B cell (primary cell): ENCODE measurements at regions not wholly inside any gene's neighbourhood (a gene's known extent, or its start where the extent isn't known, plus 50 kb on each side); places are given as distances from the start of the nearest gene placed in this dataset.

Experiments used
- ATAC-seq: fragments of 200-7000 bp; cut with Tn5 transposase; one replicate; pipeline ENCODE4 v1.10.0; 2021; ENCODE audit warnings: low read depth, mild to moderate bottlenecking, moderate number of reproducible peaks, moderate library complexity
- CTCF ChIA-PET: fragments of 350-600 bp; sonication (Branson Sonifier 250); formaldehyde crosslinking; loops from one replicate; lab custom pipeline; 2021; ENCODE audit warnings: antibody characterized with exemption, inconsistent platforms; lab: Charles Lee
- POLR2A ChIA-PET: fragments of 350-600 bp; sonication (Branson Sonifier 250); formaldehyde crosslinking; loops from one replicate; lab custom pipeline; 2021; ENCODE audit warnings: antibody characterized with exemption; lab: Charles Lee
- DNase-seq: peaks from one replicate; pipeline ENCODE4 v3.0.0; 2013
- H2AFZ ChIP-seq: 2 replicates; pipeline ENCODE4 v1.6.1; 2012; ENCODE audit warnings: mild to moderate bottlenecking, low read depth, low read length; ENCODE audit not compliant: insufficient read depth, poor library complexity, severe bottlenecking
- H3K27ac ChIP-seq, 2 donors: 1 replicate in 1 of 2; 2 replicates in 1 of 2; pipeline ENCODE4 v1.5.1; 2012 to 2013; ENCODE audit warnings: low read length in 2 of 2, mild to moderate bottlenecking in 2 of 2, moderate library complexity in 1 of 2
- H3K27me3 ChIP-seq, 4 experiments: fragments of 200-600 bp in 1 of 4; sonication (generic) in 1 of 4; replicated peaks in 1 of 4; 1 replicate in 2 of 4; 2 replicates in 2 of 4; pipeline versions ENCODE4 v1.6.1 to v1.7.0; 2013 to 2016; ENCODE audit warnings: low read length in 3 of 4, mild to moderate bottlenecking in 2 of 4, mixed read lengths in 1 of 4, moderate library complexity in 1 of 4; ENCODE audit not compliant: insufficient read depth in 4 of 4, control insufficient read depth in 3 of 4; ENCODE audit errors: control extremely low read depth in 1 of 4
- H3K36me3 ChIP-seq, 2 experiments: replicated peaks in 1 of 2; 1 replicate in 1 of 2; 2 replicates in 1 of 2; pipeline versions ENCODE4 v1.6.1 to v1.7.1; 2013; ENCODE audit warnings: low read length in 1 of 2; ENCODE audit not compliant: insufficient read depth in 2 of 2, control insufficient read depth in 1 of 2; ENCODE audit errors: control extremely low read depth in 1 of 2, extremely low read depth in 1 of 2
- H3K4me1 ChIP-seq, 2 donors: fragments of 200-600 bp in 1 of 2; sonication (generic) in 1 of 2; 1 replicate in 1 of 2; 2 replicates in 1 of 2; pipeline versions ENCODE4 v1.5.1 to v1.6.1; 2013 to 2017; ENCODE audit warnings: low read length in 2 of 2; ENCODE audit not compliant: control insufficient read depth in 2 of 2, insufficient read depth in 2 of 2
- H3K4me2 ChIP-seq: replicated peaks from 2 replicates; pipeline ENCODE3; 2012; ENCODE audit warnings: mild to moderate bottlenecking, low read depth, low read length; ENCODE audit not compliant: poor library complexity, severe bottlenecking
- H3K4me3 ChIP-seq, 5 experiments: fragments of 200-600 bp in 1 of 5; sonication (generic) in 1 of 5; 1 replicate in 3 of 5; 2 replicates in 2 of 5; pipeline versions ENCODE4 v1.5.1 to v1.7.0; 2011 to 2016; ENCODE audit warnings: low read length in 4 of 5, mild to moderate bottlenecking in 4 of 5, low read depth in 2 of 5, control low read depth in 1 of 5, moderate library complexity in 1 of 5; ENCODE audit not compliant: insufficient read depth in 1 of 5; ENCODE audit errors: control extremely low read depth in 1 of 5, extremely low read depth in 1 of 5
- H3K79me2 ChIP-seq: fragments of 200-600 bp; sonication (generic); one replicate; pipeline ENCODE4 v1.6.0; 2016; ENCODE audit warnings: low read length; ENCODE audit not compliant: control insufficient read depth, insufficient read depth
- H3K9ac ChIP-seq: fragments of 200-600 bp; sonication (generic); 2 replicates; pipeline ENCODE4 v1.6.1; 2017; ENCODE audit warnings: mild to moderate bottlenecking, low read length, moderate library complexity
- H3K9me3 ChIP-seq, 3 donors: one replicate each; pipeline versions ENCODE4 v1.6.1 to v1.7.1; 2013; ENCODE audit warnings: low read length in 2 of 3; ENCODE audit not compliant: control insufficient read depth in 2 of 3, insufficient read depth in 1 of 3; ENCODE audit errors: control extremely low read depth in 1 of 3
- H4K20me1 ChIP-seq: 2 replicates; pipeline ENCODE4 v1.6.0; 2012; ENCODE audit warnings: mild to moderate bottlenecking, low read length; ENCODE audit not compliant: insufficient read depth, control insufficient read depth, poor library complexity, severe bottlenecking
- H3K27ac Mint-ChIP-seq: one replicate; pipeline ENCODE4 v1.8.0; 2021; ENCODE audit warnings: mixed read lengths
- H3K27me3 Mint-ChIP-seq: one replicate; pipeline ENCODE4 v1.8.0; 2021; ENCODE audit warnings: mixed read lengths
- H3K4me1 Mint-ChIP-seq: one replicate; pipeline ENCODE4 v1.8.0; 2021; ENCODE audit warnings: mixed read lengths
- H3K4me3 Mint-ChIP-seq: one replicate; pipeline ENCODE4 v1.8.0; 2021; ENCODE audit warnings: mixed read lengths
- H3K9me3 Mint-ChIP-seq: one replicate; pipeline ENCODE4 v1.8.0; 2022; ENCODE audit warnings: mixed read lengths; ENCODE audit not compliant: insufficient read depth
- CTCF ChIP-seq: fragments of 200-600 bp; IDR thresholded peaks from one replicate; pipeline ENCODE4 v1.8.0; 2022; ENCODE audit warnings: antibody characterized with exemption, mild to moderate bottlenecking
- EZH2 ChIP-seq: IDR thresholded peaks from 2 replicates; pipeline ENCODE4 v1.6.1; 2012; ENCODE audit warnings: borderline replicate concordance, low read depth, mild to moderate bottlenecking, moderate library complexity, low read length; ENCODE audit not compliant: insufficient read depth, poor library complexity, severe bottlenecking
- WGBS: methylation state at CpG from one replicate; pipeline ENCODE4 v1.1.5; 2013; ENCODE audit warnings: missing lambda C conversion rate; ENCODE audit not compliant: insufficient coverage; 5-methylcytosine and 5-hydroxymethylcytosine counted together
- intact Hi-C: fragments of 100-400 bp; cut with micrococcal nuclease; formaldehyde crosslinking; loops from one replicate; pipeline ENCODE4 v1.10.0; 2022

- no peaks in the 10 kb centered on the region for H4K20me1 ChIP-seq
- no peak overlapping the region for H3K9ac ChIP-seq
- no peaks in the 10 kb centered on the region for H3K79me2 ChIP-seq
- H3K9me3 ChIP-seq: peaks cover 0 to 5% (median 0%) of the 10 kb centered on the region in 3 donors
- H3K4me3 ChIP-seq: no peak overlapping the region
- no peaks in the 10 kb centered on the region for H3K36me3 ChIP-seq
- H3K4me2 ChIP-seq: peak overlapping the region; percentile 39
- Mint-ChIP-seq H3K27ac (peak overlapping the region; percentile 27), H3K4me1 (peaks cover 51% of the 10 kb centered on the region), H3K4me3 (peak overlapping the region; percentile 2), H3K27me3 (no peaks in the 10 kb centered on the region), H3K9me3 (no peaks in the 10 kb centered on the region)
- H3K27me3 ChIP-seq: no peaks in the 10 kb centered on the region
- TF ChIP-seq EZH2: no peak
- TF ChIP-seq CTCF: no peak
- intact Hi-C loops: loop anchor here (2.0 to 5.0 kb wide), 2 partner anchors 16 to 36 kb away; no protein-coding TSS in a partner anchor
- CTCF ChIA-PET: interaction anchor here (0.5 to 0.9 kb wide), 5 partner anchors 12 to 201 kb away, joined by 3 to 5 read pairs (median 3); no protein-coding TSS in a partner anchor
- POLR2A ChIA-PET: interaction anchor here (0.6 to 1.1 kb wide), 3 partner anchors 15 to 447 kb away, joined by 3 to 4 read pairs (median 3); no protein-coding TSS in a partner anchor
- DNase-seq: peak; percentile 46
- peaks cover 26 to 39% of the 10 kb centered on the region in 2 donors for H3K4me1 ChIP-seq
- no peak overlapping the region for H3K27ac ChIP-seq
- peak overlapping the region; percentile 27 for H2AFZ ChIP-seq
- peak; percentile 64 for ATAC-seq
- WGBS: no CpG with 5 or more reads among the region's 5 CpGs
These were observed 86.6 kb upstream of the TAB2 start for GRCh38 chr6:149230712-149231460.

GRCh38 chr6:149231778-149232177 is 85.7 kb upstream of the TAB2 start:
- DNase-seq (no peak), ATAC-seq (no peak)
- Mint-ChIP-seq H3K9me3 (no peaks in the 10 kb centered on the region), H3K4me3 (no peak overlapping the region), H3K27ac (peak overlapping the region; percentile 42), H3K4me1 (peaks cover 53% of the 10 kb centered on the region), H3K27me3 (no peaks in the 10 kb centered on the region)
- Histone ChIP-seq H3K9me3 (peaks cover 0 to 5% (median 0%) of the 10 kb centered on the region in 3 donors), H3K4me2 (no peak overlapping the region), H3K4me3 (no peak overlapping the region), H3K9ac (no peak overlapping the region), H4K20me1 (no peaks in the 10 kb centered on the region), H3K79me2 (no peaks in the 10 kb centered on the region), H3K36me3 (no peaks in the 10 kb centered on the region), H2AFZ (peak overlapping the region; percentile 4), H3K4me1 (peaks cover 27 to 41% of the 10 kb centered on the region in 2 donors), H3K27me3 (no peaks in the 10 kb centered on the region), H3K27ac (no peak overlapping the region)
- 78% methylated on average over 7 of the region's 7 CpGs for WGBS
- ChIA-PET CTCF (interaction anchor here (0.7 to 1.4 kb wide), 2 partner anchors 16 to 200 kb away, joined by 3 read pairs; no protein-coding TSS in a partner anchor), POLR2A (interaction anchor here (0.6 kb wide), 1 partner anchor 19 kb away, joined by 4 read pairs; no protein-coding TSS in a partner anchor)
- intact Hi-C loops: loop anchor here (2.0 to 5.0 kb wide), 2 partner anchors 15 to 36 kb away; no protein-coding TSS in a partner anchor
- TF ChIP-seq CTCF: no peak
- TF ChIP-seq EZH2: no peak
